Esophagus muscularis mucosa (tissue), 4 donors: ENCODE measurements at regions not wholly inside any gene's neighbourhood (a gene's known extent, or its start where the extent isn't known, plus 50 kb on each side); places are given as distances from the start of the nearest gene placed in this dataset.
"Not testable (repeated sequence)": the region's sequence is repeated elsewhere in the genome, so short reads cannot be mapped to it uniquely, and the experiment has no call there.

ENCODE experiments used
- DNase-seq: peaks from one replicate; pipeline ENCODE4 v3.0.0-alpha.2; 2017; ENCODE audit errors: extremely low spot score
- H3K27ac ChIP-seq, 4 donors: fragments of 200-600 bp; sonication (generic); replicated peaks in 1 of 4; 1 replicate in 3 of 4; 2 replicates in 1 of 4; pipeline ENCODE4 v1.5.1; 2016 to 2019; ENCODE audit warnings: mild to moderate bottlenecking in 1 of 4
- H3K27me3 ChIP-seq, 4 donors: fragments of 200-600 bp; sonication (generic); one replicate each; pipeline versions ENCODE4 v1.5.1 to v1.6.0; 2016 to 2019
- H3K36me3 ChIP-seq, 4 donors: fragments of 200-600 bp; sonication (generic); one replicate each; pipeline ENCODE4 v1.5.1; 2016 to 2019
- H3K4me1 ChIP-seq, 4 donors: fragments of 200-600 bp; sonication (generic); one replicate each; pipeline ENCODE4 v1.5.1; 2016 to 2019
- H3K4me3 ChIP-seq, 4 donors: fragments of 200-600 bp; sonication (generic); 1 replicate in 2 of 4; 2 replicates in 2 of 4; pipeline ENCODE4 v1.5.1; 2016 to 2019; ENCODE audit warnings: mild to moderate bottlenecking in 4 of 4, moderate library complexity in 1 of 4
- H3K9me3 ChIP-seq, 4 donors: fragments of 200-600 bp; sonication (generic); 1 replicate in 3 of 4; 2 replicates in 1 of 4; pipeline ENCODE4 v1.5.1; 2016 to 2019
- EP300 ChIP-seq: sonication (generic); formaldehyde crosslinking; IDR thresholded peaks from one replicate; pipeline ENCODE4 v1.6.1; 2017; ENCODE audit warnings: antibody characterized with exemption
- POLR2A ChIP-seq: fragments of 450-650 bp; IDR thresholded peaks from one replicate; pipeline ENCODE4 v1.6.1; 2017; ENCODE audit warnings: antibody characterized with exemption, moderate library complexity, mild to moderate bottlenecking, low read depth
- POLR2AphosphoS5 ChIP-seq, 2 donors: sonication (generic); formaldehyde crosslinking; IDR thresholded peaks; one replicate each; pipeline ENCODE4 v1.6.1; 2017; ENCODE audit warnings: antibody characterized with exemption in 2 of 2
- WGBS: methylation state at CpG from one replicate; pipeline ENCODE4 v1.1.5; 2018; 5-methylcytosine and 5-hydroxymethylcytosine counted together
- intact Hi-C: fragments of 100-400 bp; cut with DNase I; formaldehyde crosslinking; loops from one replicate; pipeline ENCODE4 v1.15.1; 2023
- TF ChIP-seq, protein P1 (sequence below), 3 experiments: fragments of 200-600 bp in 2 of 3; fragments of 450-650 bp in 1 of 3; sonication (generic) in 2 of 3; IDR thresholded peaks; one replicate each; pipeline ENCODE4 v1.5.1; 2017 to 2019; ENCODE audit warnings: antibody characterized with exemption in 3 of 3, mild to moderate bottlenecking in 2 of 3, moderate library complexity in 1 of 3

DNA sequence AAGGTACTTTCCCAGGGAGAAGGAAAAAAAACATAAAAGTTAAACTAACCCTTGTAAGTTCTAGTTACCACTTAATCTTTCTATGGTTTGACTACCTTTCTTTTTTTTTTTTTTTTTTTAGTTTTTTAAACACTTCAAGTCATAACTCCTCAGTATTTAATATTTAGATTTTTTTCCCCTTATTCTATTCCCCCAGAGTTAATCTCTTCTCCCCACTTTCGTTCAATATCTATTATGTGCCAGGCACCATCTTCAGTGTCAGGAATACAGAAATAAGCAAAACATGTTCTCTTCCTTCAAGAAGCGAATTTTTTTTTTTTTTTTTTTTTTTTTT lies 62.0 kb upstream of the LOC128125822 start:
- peaks cover 0 to 11% (median 9%) of the 10 kb centered on the region in 4 donors for H3K4me1 ChIP-seq
- H3K36me3 ChIP-seq: no peaks in the 10 kb centered on the region
- 51% methylated on average over 2 of the region's 2 CpGs for WGBS
- no peak for DNase-seq
- H3K4me3 ChIP-seq: no peak overlapping the region
- no peaks in the 10 kb centered on the region for H3K9me3 ChIP-seq
- peak overlapping the region; percentile 25 to 70 (median 62) for H3K27ac ChIP-seq
- intact Hi-C loops: no loop called here
- TF ChIP-seq POLR2A (no peak), EP300 (no peak), POLR2AphosphoS5 (IDR thresholded peaks at IDR 0.05) (no peak)
- TF ChIP-seq, protein P1, sequence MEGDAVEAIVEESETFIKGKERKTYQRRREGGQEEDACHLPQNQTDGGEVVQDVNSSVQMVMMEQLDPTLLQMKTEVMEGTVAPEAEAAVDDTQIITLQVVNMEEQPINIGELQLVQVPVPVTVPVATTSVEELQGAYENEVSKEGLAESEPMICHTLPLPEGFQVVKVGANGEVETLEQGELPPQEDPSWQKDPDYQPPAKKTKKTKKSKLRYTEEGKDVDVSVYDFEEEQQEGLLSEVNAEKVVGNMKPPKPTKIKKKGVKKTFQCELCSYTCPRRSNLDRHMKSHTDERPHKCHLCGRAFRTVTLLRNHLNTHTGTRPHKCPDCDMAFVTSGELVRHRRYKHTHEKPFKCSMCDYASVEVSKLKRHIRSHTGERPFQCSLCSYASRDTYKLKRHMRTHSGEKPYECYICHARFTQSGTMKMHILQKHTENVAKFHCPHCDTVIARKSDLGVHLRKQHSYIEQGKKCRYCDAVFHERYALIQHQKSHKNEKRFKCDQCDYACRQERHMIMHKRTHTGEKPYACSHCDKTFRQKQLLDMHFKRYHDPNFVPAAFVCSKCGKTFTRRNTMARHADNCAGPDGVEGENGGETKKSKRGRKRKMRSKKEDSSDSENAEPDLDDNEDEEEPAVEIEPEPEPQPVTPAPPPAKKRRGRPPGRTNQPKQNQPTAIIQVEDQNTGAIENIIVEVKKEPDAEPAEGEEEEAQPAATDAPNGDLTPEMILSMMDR (IDR thresholded peaks at IDR 0.05): no peak
- H3K27me3 ChIP-seq: no peaks in the 10 kb centered on the region

DNA sequence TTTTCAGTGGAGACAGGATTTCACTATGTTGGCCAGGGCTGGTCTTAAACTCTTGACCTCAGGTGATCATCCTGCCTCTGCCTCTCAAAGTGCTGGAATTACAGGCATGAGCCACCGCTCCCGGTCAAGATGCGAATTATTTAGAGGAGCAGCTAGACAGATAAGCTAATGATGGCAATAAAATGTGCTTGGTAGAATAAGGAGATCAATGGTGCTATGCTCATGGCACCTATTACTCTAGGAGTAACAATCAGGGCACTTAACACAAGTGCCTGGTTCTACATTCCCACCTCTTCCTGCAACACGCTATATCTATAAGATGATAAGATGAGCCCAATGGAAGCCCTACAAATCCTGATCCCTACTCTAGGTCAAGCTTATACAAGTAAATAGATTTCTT lies 61.4 kb upstream of the LOC128125822 start:
- Histone ChIP-seq H3K27me3 (no peaks in the 10 kb centered on the region), H3K4me3 (no peak overlapping the region), H3K27ac (peak overlapping the region in 3 of 4 donors; percentile 54 to 70 (median 70)), H3K4me1 (peaks cover 0 to 11% (median 9%) of the 10 kb centered on the region in 4 donors), H3K36me3 (no peaks in the 10 kb centered on the region), H3K9me3 (no peaks in the 10 kb centered on the region)
- WGBS: 99% methylated on average over 4 of the region's 4 CpGs
- DNase-seq: no peak
- TF ChIP-seq POLR2A (no peak), POLR2AphosphoS5 (IDR thresholded peaks at IDR 0.05) (no peak), EP300 (no peak)
- TF ChIP-seq, protein P1 (IDR thresholded peaks at IDR 0.05): no peak
- intact Hi-C loops: no loop called here

DNA sequence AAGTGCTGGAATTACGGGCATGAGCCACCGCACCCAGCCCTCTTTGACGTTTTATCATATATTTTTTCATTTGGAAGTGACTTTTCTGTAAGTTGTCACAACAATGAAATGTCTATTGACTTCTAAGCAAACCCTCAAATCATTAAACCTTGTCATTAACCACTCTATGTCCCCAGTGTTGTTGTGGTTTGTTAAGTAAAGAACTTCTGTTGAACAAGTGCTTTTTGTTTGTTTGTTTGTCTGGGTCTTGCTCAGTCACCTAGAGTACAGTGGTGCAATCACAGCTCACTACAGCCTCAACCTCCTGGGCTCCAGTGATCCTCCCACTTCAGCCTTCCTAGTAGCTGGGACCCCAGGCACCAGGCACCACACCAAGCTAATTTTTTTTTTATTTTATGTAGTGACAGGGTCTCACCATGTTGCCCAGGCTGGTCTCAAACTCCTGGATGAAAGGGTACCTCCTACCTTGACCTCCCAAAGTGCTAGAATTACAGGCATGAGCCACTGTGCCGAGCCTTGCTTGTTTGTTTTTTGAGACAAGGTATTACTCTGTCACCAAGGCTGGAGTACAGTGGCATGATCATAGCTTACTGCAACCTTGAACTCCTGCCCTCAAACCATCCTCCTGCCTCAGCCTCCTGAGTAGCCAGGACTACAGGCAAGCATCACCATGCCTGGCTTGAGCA lies 57.6 kb upstream of the LOC128125822 start:
- no peaks in the 10 kb centered on the region for H3K27me3 ChIP-seq
- no peaks in the 10 kb centered on the region for H3K9me3 ChIP-seq
- intact Hi-C loops: no loop called here
- 85% methylated on average over 4 of the region's 4 CpGs for WGBS
- H3K36me3 ChIP-seq: no peaks in the 10 kb centered on the region
- H3K27ac ChIP-seq: no peak overlapping the region
- H3K4me3 ChIP-seq: no peak overlapping the region
- no peak for DNase-seq
- TF ChIP-seq POLR2A (no peak), EP300 (no peak)
- TF ChIP-seq, protein P1 (IDR thresholded peaks at IDR 0.05): no peak
- H3K4me1 ChIP-seq: peaks cover 0 to 15% (median 4%) of the 10 kb centered on the region in 4 donors

DNA sequence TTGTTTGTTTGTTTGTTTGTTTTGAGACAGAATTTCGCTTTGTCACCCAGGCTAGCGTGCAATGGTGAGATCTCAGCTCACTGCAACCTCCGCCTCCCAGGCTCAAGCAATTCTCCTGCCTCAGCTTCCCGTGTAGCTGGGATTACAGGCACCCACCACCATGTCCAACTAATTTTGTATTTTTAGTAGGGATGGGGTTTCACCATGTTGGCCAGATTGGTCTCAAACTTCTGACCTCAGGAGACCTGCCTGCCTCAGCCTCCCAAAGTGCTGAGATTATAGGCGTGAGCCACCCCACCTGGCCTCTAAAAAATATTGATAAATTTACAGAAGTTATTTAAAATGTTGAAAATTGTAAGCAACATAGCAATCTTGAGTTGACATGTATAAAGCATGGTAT lies 57.1 kb upstream of the LOC128125822 start:
- WGBS: 90% methylated on average over 5 of the region's 5 CpGs
- H3K27ac ChIP-seq, H3K9me3 ChIP-seq, H3K4me3 ChIP-seq, H3K36me3 ChIP-seq, intact Hi-C loops, H3K27me3 ChIP-seq, DNase-seq: not testable (repeated sequence)
- peaks cover 0 to 11% (median 0%) of the 10 kb centered on the region in 4 donors for H3K4me1 ChIP-seq

DNA sequence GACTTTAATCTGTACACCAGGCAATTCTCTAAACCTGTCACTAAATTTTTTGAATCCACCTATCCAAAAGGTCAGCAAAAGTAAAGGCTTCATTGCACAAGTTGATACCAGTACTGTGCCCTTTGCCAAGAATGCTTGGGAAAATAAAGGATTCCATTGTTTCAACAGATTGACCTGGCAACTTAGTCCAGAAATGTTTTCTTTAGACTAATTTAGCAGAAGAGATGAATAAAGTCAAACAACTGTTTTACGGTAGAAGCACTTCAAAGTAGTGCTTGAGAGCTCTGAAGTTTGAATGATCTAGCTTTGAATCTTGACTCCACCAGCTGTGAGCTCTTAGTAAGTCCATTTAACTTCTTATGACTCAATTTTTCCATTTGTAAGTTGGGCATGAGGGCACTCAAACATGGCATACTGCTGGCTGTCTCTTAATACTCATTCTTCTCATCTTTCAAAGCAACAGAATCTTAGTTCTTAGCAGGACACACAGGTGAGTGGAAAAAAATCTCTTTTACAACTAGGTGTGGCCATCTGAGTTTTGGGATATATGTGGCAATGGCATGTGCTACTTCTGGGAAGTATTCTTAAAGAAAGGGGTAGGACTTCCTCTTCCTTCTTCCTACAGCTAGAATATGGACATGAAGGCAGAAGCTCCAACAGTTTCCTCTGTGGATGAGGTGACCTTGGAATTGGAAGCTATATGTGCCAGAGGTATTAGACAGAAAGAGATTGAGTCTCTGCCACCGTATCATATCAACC lies 55.9 kb upstream of the LOC128125822 start:
- no peaks in the 10 kb centered on the region for H3K27me3 ChIP-seq
- H3K4me3 ChIP-seq: no peak overlapping the region
- H3K27ac ChIP-seq: no peak overlapping the region
- WGBS: 64% methylated on average over 2 of the region's 2 CpGs
- H3K4me1 ChIP-seq: peaks cover 0 to 5% (median 0%) of the 10 kb centered on the region in 4 donors
- intact Hi-C loops: no loop called here
- no peaks in the 10 kb centered on the region for H3K36me3 ChIP-seq
- H3K9me3 ChIP-seq: no peaks in the 10 kb centered on the region
- DNase-seq: no peak
- TF ChIP-seq, protein P1 (IDR thresholded peaks at IDR 0.05): no peak
- no peak for TF ChIP-seq POLR2AphosphoS5 (IDR thresholded peaks at IDR 0.05)
- no peak for TF ChIP-seq EP300
- TF ChIP-seq POLR2A: no peak
